ENCODE measurements at regions not wholly inside any gene's neighbourhood (a gene's known extent, or its start where the extent isn't known, plus 50 kb on each side); places are given as distances from the start of the nearest gene placed in this dataset.

DNA sequence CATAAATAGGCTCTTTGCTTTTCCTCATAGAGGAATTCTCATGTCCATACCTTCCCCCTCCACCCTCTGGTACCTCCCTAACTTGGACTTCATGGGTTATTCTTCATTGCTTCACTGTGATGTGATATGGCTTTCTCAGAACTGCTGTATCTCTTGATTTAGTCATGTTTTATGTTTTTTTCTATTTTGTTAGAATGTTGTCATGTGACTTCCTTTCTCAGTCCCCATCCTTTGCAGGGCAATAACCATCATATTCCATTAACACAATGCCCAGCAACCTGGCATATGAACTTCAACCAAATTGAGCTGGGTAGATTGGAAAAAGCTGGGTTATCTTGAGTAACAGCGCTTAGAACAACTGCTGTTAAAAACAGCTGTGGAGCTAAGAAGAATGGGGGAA is 190.9 kb upstream of the PRSS16 start:
- TF ChIP-seq POLR2A (IDR thresholded peaks at IDR 0.05; ENCODE audit: low read depth, low read length), result no peak
- no peak for TF ChIP-seq POLR2AphosphoS5 (IDR thresholded peaks at IDR 0.05; ENCODE audit: low read depth, low read length)
- TF ChIP-seq POU2F2 (IDR thresholded peaks at IDR 0.05; ENCODE audit: low read depth, low read length), result no peak
- no peak for TF ChIP-seq TAF1 (IDR thresholded peaks at IDR 0.05; ENCODE audit: low read depth, low read length)
- no peak for TF ChIP-seq PAX5 (IDR thresholded peaks at IDR 0.05; ENCODE audit: insufficient read depth, low read length, severe bottlenecking)
- TF ChIP-seq SPI1 (IDR thresholded peaks at IDR 0.05; ENCODE audit: low read depth, low read length), result no peak

Measured in GM12891 (cell line).